ENCODE measurements at regions not wholly inside any gene's neighbourhood (a gene's known extent, or its start where the extent isn't known, plus 50 kb on each side); places are given as distances from the start of the nearest gene placed in this dataset.

DNA sequence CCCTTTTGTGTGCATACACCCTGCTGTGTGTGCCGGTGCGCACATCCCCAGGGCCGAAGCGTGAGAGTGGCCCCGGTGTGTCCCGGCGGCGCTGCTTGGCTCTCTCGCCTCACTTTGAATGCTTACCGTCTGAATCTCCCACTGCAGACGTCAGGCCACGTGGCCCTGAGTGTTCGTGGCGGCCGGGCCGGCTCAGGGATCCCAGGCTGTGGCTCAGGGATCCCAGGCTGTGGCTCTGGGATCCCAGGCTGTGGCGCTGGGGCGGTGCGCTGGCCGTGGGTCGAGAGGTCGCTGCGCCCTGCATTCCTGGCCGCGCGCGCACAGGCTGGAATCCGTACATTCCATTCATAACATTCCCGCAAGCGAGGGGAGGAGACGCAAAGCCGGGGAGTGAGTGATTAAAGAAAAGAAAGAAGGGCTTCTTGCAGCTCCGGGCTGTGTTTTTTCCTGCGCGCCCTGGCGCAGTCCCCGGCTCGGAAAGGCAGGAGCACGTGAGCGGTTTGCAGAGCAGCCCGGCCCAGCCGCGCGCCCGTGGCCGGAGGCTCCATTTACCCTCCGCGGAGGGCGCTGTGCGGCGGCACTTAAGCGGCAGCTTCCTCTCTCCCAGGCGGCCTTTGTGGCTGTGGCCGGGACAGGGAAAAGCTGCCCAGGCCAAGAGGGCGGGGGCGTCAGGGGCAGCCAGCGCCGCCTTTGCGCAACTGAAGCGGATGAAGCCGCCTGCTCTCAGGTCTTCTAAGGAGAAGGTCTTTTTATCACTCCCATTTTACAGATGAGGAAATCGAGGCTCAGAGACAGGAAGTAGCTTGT is 87.0 kb upstream of the ALDH1L1 start:
- intact Hi-C loops (cut with micrococcal nuclease) = no loop called here

- intact Hi-C loops (cut with micrococcal nuclease) = no loop called here
Measured at GRCh38 chr3:126266850-126267168, 86.4 kb upstream of the ALDH1L1 start.

GRCh38 chr3:126266291-126266840 is 86.0 kb upstream of the ALDH1L1 start:
- intact Hi-C loops (cut with micrococcal nuclease) = no loop called here

- intact Hi-C loops (cut with micrococcal nuclease) = no loop called here
Measured at GRCh38 chr3:126264952-126265351, 84.6 kb upstream of the ALDH1L1 start.

DNA sequence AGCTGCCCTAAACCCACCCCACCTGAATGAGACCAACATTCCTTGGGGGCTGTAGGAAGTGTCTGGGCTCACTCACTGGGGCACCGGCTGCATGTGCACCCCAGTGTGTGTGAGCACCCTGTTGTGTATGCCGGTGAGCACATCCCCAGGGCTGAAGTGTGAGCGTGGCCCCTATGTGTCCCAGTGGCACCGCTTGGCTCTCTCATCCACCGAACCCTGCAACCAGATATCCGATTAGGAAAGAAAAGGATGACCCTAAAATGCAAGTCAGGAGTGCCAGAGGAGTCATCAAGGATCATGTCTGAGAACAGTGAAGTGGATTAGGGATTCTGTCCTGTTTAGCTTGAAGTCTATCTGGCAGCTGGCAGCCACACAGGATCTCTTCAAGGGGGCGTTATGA is 84.0 kb upstream of the ALDH1L1 start:
- intact Hi-C loops (cut with micrococcal nuclease) = no loop called here

DNA sequence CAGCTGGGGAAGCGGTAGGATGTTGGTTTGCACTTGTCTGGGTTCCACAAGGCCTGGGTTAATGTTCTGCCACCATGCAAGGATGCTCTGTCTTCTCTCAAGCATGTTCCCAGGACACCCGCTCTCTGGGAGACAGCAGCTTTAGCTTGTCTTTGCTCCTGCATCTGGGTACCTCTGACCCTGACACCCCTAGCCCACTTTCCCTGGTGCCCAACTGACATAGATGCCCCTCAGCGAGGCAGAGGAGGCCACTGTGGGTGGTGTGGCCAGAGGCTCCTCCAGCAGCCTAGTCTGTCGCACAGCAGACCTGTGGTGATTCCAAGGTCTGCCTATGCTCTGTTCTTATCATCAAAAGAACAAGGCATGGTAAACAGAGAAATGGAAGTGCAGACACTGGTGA is 83.6 kb upstream of the ALDH1L1 start:
- intact Hi-C loops (cut with micrococcal nuclease) = no loop called here

DNA sequence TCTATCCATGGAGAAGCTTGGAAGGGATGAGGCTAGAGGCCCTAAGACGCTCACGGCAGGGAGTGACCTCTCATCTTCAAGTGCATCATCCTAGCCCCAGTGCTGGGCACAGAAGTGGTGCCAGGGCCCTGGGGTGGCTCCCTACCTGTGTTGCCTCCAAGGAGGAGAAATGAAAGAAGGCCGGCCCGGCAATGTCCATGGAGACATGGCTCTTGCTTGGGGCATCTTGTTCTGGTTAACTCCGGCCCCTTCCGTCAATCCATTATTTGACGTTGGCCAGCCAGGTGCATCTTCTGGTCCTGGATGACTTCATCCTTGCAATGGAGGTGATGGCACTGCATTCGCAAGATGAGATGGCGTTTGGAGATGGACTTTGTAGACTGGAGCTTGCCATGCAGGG is 83.2 kb upstream of the ALDH1L1 start:
- intact Hi-C loops (cut with micrococcal nuclease) = no loop called here

- intact Hi-C loops (cut with micrococcal nuclease) = no loop called here
Measured at GRCh38 chr3:126262227-126262626, 81.8 kb upstream of the ALDH1L1 start.

DNA sequence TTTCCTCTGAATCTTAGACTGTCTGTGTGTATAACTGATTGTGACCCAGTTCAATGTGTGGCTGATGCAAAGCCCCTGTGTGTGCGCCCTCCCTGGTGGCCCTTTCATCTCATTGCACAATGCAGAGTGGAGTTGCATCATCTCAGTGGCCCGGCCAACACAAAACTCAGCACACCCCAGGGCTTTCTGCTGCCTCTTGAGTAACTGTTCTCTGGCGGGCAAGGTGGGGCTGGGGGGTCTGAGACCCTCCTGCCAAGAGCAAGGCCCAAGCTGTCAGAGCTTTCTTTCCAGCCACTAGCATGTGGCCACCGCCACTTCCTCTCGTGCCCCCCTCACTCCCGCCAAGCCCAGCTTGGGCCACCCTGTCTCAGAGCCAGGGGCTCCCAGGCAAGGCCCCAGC is 80.7 kb upstream of the ALDH1L1 start:
- intact Hi-C loops (cut with micrococcal nuclease) = no loop called here

DNA sequence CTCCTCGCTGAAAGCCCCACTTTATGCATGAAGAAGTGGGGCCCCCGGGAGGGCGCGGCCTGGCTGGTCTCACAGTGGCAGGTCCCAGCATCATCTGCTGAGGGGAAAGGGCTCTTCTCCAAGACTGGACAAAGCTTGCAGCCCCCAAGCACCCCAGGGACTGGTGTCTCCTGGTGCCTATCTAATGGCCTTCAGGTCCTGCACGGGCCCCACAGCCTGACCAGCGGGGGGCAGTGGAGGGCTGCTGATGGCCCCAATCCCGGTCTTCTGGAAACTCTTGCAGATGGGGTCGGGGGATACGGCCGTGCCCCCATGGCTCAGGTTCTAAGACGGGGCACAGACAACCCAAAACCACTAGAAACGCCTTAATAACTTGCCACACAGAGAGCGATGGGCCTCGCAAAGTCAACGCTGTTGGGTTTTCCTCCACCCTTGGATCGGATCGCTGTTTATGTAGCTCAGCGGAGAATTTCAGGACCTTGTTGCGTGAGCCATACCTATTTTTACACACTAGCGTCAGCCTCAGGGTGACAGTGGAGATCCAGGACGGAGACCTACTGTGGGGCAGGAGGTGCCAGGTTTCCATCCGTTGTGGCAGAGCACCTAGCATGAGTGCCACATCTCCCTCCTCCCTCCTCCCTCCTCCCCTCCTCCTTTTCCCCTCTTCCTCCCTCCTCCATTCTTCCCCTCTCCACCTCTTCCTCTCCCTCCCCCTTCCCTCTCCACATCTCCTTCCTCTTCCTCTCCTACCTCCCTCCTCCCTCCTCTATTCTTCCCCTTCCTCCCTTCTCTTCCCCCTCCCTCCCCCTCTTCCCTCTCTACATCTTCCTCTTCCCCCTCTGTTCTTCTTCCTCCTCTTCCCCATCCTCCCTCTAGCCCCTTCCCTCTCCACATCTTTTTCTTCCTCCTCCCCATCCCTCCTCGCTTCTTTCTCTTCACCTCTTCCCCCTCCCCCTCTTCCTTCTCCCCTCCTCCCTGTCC is 79.3 kb upstream of the ALDH1L1 start:
- intact Hi-C loops (cut with micrococcal nuclease) = no loop called here

- intact Hi-C loops (cut with micrococcal nuclease) = no loop called here
Measured at GRCh38 chr3:126258670-126259069, 78.3 kb upstream of the ALDH1L1 start.

GRCh38 chr3:126257984-126258383 is 77.6 kb upstream of the ALDH1L1 start:
- intact Hi-C loops (cut with micrococcal nuclease) = no loop called here

DNA sequence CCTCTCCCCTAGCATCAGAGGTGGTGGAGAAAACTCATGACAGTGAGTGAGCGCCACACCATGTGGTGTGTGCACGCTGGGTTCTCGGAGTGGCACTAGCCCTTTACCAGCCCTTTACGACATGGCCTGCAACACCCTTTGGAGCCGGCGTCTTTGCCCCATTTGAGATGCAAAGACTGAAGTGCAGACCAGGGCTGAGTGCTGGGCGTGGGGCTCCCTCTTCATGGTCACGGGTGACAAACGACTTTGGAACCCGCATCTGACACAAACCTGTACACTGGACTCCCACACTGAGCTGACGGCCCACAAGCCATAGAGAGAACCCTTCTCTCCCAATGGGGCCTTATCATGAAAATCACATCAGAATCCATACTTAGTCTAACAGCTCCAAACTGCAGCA is 76.8 kb upstream of the ALDH1L1 start:
- intact Hi-C loops (cut with micrococcal nuclease) = no loop called here

- intact Hi-C loops (cut with micrococcal nuclease) = no loop called here
Measured at GRCh38 chr3:126256251-126256650, 75.9 kb upstream of the ALDH1L1 start.

DNA sequence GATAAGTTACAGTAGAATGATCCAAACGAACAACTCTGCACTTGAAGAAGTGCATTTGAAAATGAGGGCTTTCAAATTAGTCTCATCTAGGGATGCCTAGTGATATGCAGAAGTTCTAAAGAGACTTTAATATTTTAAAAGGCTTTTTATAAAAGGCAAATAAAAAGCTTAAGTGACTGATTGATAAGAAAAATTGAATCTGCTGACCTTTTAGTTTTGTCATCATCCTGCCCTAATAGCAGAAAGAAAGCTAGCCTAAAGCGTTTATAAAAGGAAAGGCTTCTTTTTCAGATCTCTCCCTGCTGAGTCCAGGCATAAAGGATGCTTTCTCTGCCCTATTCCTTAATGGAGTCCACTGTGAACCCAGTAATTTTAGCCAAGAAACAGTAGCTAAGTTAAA is 72.7 kb upstream of the ALDH1L1 start:
- intact Hi-C loops (cut with micrococcal nuclease) = no loop called here

GRCh38 chr3:126252373-126252772 is 72.0 kb upstream of the ALDH1L1 start:
- intact Hi-C loops (cut with micrococcal nuclease) = no loop called here

- intact Hi-C loops (cut with micrococcal nuclease) = loop anchor here (2.0 kb wide), 1 partner anchor 143 kb away; no protein-coding TSS in a partner anchor
Measured at GRCh38 chr3:126245811-126246727, 65.7 kb upstream of the ALDH1L1 start.
